WI38 (cell line): ENCODE measurements at regions not wholly inside any gene's neighbourhood (a gene's known extent, or its start where the extent isn't known, plus 50 kb on each side); places are given as distances from the start of the nearest gene placed in this dataset.
"Not testable (repeated sequence)": the region's sequence is repeated elsewhere in the genome, so short reads cannot be mapped to it uniquely, and the experiment has no call there.

ENCODE experiments used
- H3K4me3 ChIP-seq: 2 replicates; pipeline ENCODE4 v1.5.1; 2011; ENCODE audit warnings: low read depth, mild to moderate bottlenecking, control low read depth, low read length
- TF ChIP-seq, protein P1 (sequence below): IDR thresholded peaks from 2 replicates; pipeline ENCODE4 v1.5.1; 2012; ENCODE audit warnings: low read depth, mild to moderate bottlenecking, control low read depth, low read length

- no peak overlapping the region for H3K4me3 ChIP-seq
- TF ChIP-seq, protein P1, sequence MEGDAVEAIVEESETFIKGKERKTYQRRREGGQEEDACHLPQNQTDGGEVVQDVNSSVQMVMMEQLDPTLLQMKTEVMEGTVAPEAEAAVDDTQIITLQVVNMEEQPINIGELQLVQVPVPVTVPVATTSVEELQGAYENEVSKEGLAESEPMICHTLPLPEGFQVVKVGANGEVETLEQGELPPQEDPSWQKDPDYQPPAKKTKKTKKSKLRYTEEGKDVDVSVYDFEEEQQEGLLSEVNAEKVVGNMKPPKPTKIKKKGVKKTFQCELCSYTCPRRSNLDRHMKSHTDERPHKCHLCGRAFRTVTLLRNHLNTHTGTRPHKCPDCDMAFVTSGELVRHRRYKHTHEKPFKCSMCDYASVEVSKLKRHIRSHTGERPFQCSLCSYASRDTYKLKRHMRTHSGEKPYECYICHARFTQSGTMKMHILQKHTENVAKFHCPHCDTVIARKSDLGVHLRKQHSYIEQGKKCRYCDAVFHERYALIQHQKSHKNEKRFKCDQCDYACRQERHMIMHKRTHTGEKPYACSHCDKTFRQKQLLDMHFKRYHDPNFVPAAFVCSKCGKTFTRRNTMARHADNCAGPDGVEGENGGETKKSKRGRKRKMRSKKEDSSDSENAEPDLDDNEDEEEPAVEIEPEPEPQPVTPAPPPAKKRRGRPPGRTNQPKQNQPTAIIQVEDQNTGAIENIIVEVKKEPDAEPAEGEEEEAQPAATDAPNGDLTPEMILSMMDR, result no peak
These were observed 81.7 kb upstream of the LARP1 start for GRCh38 chr5:154673506-154673905.

- not testable (repeated sequence) for H3K4me3 ChIP-seq
These were observed 85.3 kb upstream of the LARP1 start for GRCh38 chr5:154669913-154670312.

- H3K4me3 ChIP-seq, result no peak overlapping the region
- TF ChIP-seq, protein P1, result no peak
These were observed 85.8 kb upstream of the LARP1 start for GRCh38 chr5:154669402-154669801.

GRCh38 chr5:154664869-154665268 is 90.3 kb upstream of the LARP1 start:
- no peak overlapping the region for H3K4me3 ChIP-seq
- TF ChIP-seq, protein P1, result no peak

DNA sequence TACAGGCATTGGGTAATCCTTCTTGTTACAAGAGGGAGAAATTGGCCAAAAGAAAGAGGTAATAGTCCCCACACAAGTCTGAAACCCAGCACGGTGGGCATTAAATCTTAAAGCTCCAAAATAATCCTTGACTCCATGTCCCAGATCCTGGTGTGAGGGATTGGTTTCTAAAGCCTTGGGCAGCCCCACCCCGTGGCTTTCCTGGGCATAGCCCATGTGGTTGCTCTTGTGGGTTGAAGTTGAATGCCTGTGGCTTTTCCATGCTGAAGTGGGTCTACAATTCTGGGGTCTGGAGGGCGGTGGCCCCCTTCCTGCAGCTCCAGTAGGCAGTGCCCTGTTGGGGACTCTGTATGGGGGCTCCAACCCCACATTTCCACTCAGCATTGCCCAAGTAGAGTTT is 91.8 kb upstream of the LARP1 start:
- TF ChIP-seq, protein P1, result no peak
- H3K4me3 ChIP-seq, result no peak overlapping the region

DNA sequence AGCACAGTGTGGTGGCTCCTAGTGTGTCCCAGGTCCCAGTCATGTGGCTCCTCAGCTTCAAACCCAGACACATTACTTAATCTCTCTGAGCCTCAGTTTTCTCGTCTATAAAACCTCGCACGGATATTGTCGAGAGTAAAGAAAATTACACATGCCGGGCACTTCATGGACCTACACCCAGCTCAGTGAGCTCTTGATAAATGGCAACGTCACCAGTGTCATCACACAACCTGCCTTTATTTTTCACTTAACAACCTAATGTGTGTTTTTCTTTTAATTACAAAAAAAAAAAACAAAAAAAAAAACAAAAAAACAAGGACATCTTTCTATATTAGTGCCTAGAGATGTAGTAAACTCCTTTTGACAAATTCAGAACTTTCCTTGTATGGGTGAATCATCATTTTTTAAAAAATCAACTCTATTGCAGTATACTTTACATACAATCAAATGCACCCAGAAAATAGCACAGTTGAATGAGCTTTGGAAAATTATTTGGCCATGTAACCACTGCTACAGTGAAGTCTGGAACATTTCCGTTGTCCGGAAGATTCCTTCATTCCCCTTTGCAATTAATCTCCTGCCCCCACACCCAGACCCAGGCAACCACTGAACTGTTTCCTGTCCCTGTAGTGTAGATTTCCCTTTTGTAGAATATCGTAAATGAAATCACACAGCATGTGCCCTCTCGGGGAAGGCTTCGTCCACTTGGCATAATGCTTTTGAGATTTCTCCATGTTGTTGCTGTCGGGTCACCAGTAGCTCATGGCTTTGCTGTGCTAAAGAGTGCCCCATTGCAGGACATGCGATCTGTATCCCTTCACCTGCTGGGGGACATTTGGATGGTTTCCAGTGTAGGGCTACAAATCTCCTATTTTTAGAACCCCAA is 100.4 kb upstream of the LARP1 start:
- H3K4me3 ChIP-seq, result no peak overlapping the region
- TF ChIP-seq, protein P1, result no peak

- TF ChIP-seq, protein P1, result no peak
- H3K4me3 ChIP-seq, result no peak overlapping the region
These were observed 101.3 kb upstream of the LARP1 start for GRCh38 chr5:154653764-154654485.
